ENCODE measurements at regions not wholly inside any gene's neighbourhood (a gene's known extent, or its start where the extent isn't known, plus 50 kb on each side); places are given as distances from the start of the nearest gene placed in this dataset.
"Not testable (repeated sequence)": the region's sequence is repeated elsewhere in the genome, so short reads cannot be mapped to it uniquely, and the experiment has no call there.

- DNase-seq, result no peak
These were observed 641.8 kb upstream of the MEF2C start for GRCh38 chr5:89524785-89525184.

DNA sequence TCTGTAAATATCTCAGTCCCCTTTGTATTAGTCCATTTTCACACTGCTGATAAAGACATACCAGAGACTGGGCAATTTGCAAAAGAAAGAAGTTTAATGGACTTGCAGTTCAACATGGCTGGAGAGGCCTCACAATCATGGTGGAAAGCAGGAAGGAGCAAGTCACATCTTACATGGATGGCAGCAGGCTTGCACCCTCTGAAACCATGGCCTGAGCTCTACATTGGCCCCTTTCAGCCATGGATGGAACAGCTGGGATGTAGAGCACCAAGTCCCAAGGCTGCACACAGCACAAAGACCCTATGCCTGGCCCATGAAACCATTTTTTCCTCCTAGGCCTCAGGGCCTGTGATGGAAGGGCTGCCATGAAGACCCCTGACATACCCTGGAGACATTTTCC, 640.9 kb upstream of the MEF2C start:
- DNase-seq, result not testable (repeated sequence)

DNA sequence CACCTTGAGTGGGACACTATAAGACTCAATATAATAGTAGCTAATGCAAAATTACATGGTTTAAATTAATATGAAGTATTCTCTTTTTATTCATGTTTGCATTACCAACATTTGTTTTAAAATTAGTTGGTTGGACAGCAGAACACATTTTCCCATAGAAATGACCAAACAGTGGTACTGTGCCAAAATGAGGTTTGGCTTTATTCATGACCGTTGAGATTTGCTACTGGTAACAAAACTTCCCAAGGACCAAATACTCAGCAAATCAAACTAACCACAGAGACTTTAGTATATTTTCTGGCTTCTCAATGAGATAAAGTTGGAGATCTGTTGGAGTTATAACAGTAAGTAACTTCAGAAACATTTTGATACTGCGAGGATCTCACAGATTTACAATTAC, 637.8 kb upstream of the MEF2C start:
- no peak for DNase-seq

DNA sequence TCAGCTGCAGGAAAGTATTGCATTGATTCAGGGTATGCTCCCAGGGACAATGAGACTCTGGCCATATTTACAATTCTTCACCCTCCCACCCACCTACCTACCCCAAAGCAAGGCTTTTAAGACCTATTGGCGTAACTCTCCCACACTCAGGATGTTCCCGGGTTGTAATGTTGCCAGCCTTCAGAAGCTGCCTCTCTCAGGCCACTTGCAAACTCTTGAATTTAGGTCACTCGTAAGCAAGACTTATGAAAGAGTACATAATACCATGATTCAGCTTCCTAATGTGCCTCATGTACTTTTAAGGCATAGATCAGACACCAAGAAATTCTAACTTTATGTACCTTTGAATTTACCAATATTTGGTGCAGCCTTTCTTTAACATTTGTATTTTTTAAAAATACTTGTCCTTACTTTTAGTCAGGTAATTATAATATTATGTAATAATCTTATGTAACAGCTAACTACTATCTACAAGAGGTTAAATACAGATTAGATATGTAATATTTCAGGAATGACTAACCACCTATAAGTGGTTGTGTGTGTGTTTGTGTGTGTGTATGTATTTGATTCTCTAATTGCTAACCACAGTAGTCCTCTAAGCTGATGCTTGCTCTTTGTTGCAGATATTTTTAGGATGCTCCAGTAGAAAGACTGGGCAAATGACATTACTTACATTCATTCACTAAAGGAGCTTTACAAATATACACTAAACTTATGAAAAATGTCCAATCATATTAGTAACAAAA, 630.5 kb upstream of the MEF2C start:
- DNase-seq, result no peak

- no peak for DNase-seq
These were observed 621.1 kb upstream of the MEF2C start for GRCh38 chr5:89504051-89504450.

DNA sequence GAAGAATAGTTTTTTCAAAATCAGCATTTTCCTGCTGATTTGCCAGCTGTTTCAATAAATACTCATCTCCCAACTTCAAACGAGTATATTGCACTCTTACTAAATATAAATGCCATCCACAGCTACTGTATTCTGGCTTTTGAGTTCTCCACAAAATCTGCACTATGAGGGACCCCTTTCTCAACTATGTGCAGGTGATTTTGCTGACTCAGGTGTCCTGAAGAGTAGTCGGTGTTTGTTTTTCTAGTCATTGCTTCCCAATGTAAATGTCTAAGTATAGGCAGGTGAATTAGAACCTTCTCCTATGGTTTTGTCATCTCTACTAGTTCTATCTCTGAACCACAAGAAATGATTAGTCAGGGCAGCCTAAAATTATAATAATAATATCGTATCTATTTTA, 616.8 kb upstream of the MEF2C start:
- no peak for DNase-seq

DNA sequence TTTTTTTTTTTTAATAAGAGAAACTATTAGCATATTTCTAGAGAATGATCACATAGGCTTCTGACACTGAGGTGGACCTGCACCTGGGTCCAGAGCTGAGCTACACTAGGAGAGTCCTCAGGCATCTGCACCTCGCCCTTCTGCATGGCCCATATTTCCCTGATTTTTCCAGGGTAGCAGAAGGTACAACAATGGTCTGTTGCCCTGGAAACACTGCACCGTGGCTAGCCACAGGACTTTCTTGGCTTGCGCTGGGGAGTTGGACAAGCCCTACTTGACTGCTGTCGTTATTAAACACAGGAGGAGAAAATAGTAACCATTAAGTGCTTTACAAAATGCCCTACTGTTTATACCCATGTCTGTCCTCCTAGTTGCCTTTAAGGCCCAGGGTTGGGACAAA, 615.7 kb upstream of the MEF2C start:
- DNase-seq, result no peak

DNA sequence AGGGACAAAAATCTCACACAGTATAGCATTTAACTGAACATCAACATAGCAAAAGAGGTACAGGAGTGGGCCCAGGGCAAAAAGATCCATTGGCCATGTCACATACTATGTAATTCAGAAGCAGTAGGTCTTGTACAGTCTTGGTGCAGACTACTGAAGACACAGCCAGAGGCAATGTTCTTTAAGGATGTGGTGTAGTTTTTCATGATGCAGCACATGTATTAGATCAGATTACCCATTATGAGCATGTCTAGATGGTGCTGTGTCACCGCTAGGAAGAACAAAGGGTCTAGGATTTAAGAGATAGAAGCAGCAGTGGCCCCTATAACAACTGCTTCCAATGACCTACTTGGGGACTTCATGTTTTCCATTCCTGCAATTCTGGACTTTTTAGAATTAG, 610.4 kb upstream of the MEF2C start:
- DNase-seq, result no peak

GRCh38 chr5:89484962-89485361, 602.0 kb upstream of the MEF2C start:
- DNase-seq, result no peak

DNA sequence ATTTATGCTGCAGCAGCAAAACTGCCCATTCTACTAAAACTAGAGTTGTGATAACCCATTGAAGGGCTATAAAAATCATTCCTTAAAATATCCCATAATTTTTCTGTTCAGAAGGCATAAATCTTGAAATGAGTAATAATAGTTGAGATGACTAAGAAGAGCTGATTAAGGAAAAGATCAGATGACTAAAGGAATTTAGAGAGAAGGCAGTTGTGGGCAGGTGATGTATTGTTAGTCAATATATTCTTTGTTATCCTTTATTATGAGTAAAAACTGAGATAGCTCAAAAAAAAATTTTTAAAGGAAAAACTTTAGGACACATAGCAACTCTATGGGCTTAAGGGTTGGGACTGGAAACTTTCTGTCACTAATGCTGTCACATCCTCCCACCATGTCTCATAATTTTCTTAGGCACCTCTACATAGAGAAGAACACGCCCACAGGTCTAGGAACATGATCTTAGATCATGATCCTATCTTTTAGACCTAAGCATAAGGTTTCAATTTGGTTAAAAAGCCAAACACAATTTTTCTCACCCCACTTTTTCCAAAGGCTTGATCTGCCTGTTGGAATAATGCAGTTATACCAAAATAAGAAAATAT, 597.5 kb upstream of the MEF2C start:
- no peak for DNase-seq

DNA sequence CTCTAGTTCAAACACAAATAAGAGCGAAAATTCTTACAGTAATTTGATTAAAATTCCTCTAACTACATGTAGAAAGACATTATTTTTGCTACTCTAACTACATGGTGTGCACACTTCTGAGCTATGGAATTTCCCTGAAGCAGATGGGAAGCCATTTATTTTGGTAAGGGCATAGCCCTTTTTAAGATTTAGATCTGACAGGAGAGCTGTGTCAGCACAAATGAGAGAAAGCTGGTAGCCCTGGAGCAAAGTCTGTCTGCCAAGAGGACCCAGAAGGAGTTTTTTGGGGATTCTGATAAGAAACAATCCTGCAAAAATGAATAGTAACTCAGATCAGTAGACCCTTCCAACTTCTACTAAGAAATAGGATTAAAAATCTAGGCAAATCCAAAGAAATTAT, 595.9 kb upstream of the MEF2C start:
- no peak for DNase-seq

- no peak for DNase-seq
These were observed 590.2 kb upstream of the MEF2C start for GRCh38 chr5:89473196-89473595.

DNA sequence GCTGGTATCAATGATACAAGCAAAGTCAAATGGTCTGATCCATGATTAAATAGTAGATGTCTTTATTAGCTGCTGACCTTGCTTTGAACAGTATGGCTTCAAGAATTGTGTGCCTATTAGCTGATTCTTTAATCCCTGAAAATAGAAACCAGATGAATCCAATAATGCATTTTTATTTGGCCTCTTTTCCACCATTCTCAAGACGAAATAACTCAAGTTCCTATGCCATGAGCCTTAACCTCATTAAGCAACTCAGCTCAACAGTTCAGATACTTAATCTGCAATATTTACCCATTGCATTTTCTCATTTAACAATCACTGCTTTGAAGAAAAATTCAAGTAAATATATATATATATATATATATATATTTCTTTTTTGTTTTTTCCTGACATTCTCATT, 588.6 kb upstream of the MEF2C start:
- no peak for DNase-seq

- no peak for DNase-seq
These were observed 588.1 kb upstream of the MEF2C start for GRCh38 chr5:89471115-89471514.

DNA sequence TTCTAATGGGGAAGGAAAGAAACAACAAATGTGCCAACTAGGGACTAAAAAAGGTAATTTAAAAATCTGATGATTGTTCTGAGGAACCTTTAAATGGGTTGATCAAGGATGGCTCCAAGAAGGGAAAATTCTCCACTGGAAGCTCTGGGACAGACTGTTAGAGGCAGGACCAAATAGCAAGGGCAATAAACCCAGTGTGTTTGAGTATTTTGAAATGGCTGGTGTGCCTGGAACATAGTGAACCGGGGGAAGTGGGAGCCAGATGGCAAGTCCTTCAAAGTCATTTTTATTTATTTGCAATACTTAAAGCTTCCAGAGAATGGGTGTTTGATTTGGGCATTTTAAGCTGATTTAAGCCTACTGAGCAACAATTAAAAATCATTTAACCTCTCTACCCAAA, 587.7 kb upstream of the MEF2C start:
- DNase-seq, result no peak

- no peak for DNase-seq
These were observed 575.3 kb upstream of the MEF2C start for GRCh38 chr5:89458332-89458656.

- peak; percentile 63 to 75 for DNase-seq
These were observed 574.7 kb upstream of the MEF2C start for GRCh38 chr5:89457411-89458331.

DNA sequence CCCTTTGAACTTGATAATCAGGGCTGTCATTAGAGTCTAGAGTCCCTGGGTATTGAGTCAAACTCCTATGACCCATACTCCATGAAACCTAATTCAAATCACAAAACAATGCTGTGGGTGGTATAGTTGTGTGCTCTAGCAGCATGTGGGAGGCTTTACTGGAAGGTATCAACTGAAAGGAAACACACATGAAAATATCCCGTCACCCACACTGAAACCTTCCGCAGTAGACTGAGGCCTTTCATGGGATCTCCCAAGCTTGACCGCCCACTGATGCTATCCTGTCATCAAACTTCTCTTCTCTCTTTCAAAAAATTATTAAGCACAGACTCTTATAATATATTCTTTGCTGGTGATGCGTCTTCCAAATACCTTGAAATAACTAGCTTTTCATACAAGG, 569.1 kb upstream of the MEF2C start:
- DNase-seq, result no peak

DNA sequence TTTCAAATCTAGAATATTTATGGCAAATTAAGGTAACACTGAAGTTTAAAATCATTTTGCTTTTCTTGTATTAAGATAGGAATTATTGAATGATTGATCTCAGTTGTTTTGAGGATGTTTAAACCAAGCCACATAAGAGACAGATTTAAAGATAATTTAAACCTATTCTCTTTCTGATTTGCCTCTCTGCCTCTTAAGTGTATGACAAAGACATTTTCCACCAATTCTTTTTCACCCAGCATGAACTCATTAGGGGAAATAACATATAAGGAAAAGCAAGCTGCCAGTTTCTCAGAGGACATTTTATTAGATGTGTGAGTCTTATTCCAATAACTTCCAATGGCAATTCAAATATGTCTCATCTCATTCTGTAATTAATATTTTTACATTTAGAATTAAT, 568.3 kb upstream of the MEF2C start:
- no peak for DNase-seq

- DNase-seq, result no peak
These were observed 567.2 kb upstream of the MEF2C start for GRCh38 chr5:89450149-89450538.

GRCh38 chr5:89449392-89450148, 566.6 kb upstream of the MEF2C start:
- no peak for DNase-seq

GRCh38 chr5:89447027-89447426, 564.0 kb upstream of the MEF2C start:
- DNase-seq, result no peak

GRCh38 chr5:89445106-89445745, 562.2 kb upstream of the MEF2C start:
- DNase-seq, result no peak

Measured in Kasumi-1 (cell line).